ENCODE measurements at regions not wholly inside any gene's neighbourhood (a gene's known extent, or its start where the extent isn't known, plus 50 kb on each side); places are given as distances from the start of the nearest gene placed in this dataset.

GRCh38 chr9:75798505-75798904 is 92.0 kb upstream of the PCSK5 start:
- TF ChIP-seq CTCF (conservative IDR thresholded peaks at IDR 0.05 in 1 of 2, IDR thresholded peaks at IDR 0.05 in 1 of 2; ENCODE audit: extremely low read depth in 1 of 2, insufficient read depth in 1 of 2, low read depth in 1 of 2, low read length in 2 of 2), result no peak
- no peak for TF ChIP-seq EZH2 (IDR thresholded peaks at IDR 0.05; ENCODE audit: borderline replicate concordance, low read length)
